GM23338 (cell line): ENCODE measurements at regions not wholly inside any gene's neighbourhood (a gene's known extent, or its start where the extent isn't known, plus 50 kb on each side); places are given as distances from the start of the nearest gene placed in this dataset.

Source experiments
- ATAC-seq: fragments of 200-7000 bp; cut with Tn5 transposase; 3 replicates; pipeline ENCODE4 v1.9.1; 2020
- DNase-seq: peaks from one replicate; pipeline ENCODE4 v3.0.0-alpha.2; 2015; ENCODE audit warnings: low spot score
- H2AFZ ChIP-seq: fragments of 200-600 bp; sonication (generic); 2 replicates; pipeline ENCODE4 v1.8.0; 2016; ENCODE audit warnings: antibody characterized with exemption, mild to moderate bottlenecking, moderate library complexity
- H3F3A ChIP-seq: fragments of 200-600 bp; sonication (generic); replicated peaks from 2 replicates; pipeline ENCODE4 v1.8.0; 2017; ENCODE audit warnings: antibody characterized with exemption, mixed run types, low read depth
- H3K27ac ChIP-seq: fragments of 200-600 bp; sonication (generic); 2 replicates; pipeline ENCODE4 v1.6.1; 2016; ENCODE audit warnings: low read depth
- H3K27me3 ChIP-seq: fragments of 200-600 bp; sonication (generic); 2 replicates; pipeline ENCODE4 v1.8.0; 2016; ENCODE audit warnings: mild to moderate bottlenecking, mixed run types, moderate library complexity; ENCODE audit not compliant: insufficient read depth
- H3K36me3 ChIP-seq: fragments of 200-600 bp; sonication (generic); 2 replicates; pipeline ENCODE4 v1.8.0; 2016; ENCODE audit warnings: mild to moderate bottlenecking; ENCODE audit not compliant: insufficient read depth
- H3K4me1 ChIP-seq: fragments of 200-600 bp; sonication (generic); 2 replicates; pipeline ENCODE4 v1.8.0; 2016; ENCODE audit warnings: mild to moderate bottlenecking, moderate library complexity; ENCODE audit not compliant: insufficient read depth
- H3K4me2 ChIP-seq: fragments of 200-600 bp; sonication (generic); 2 replicates; pipeline ENCODE4 v1.7.1; 2017; ENCODE audit warnings: mixed run types
- H3K4me3 ChIP-seq: fragments of 200-600 bp; sonication (generic); 2 replicates; pipeline ENCODE4 v1.6.1; 2016; ENCODE audit warnings: mixed run types
- H3K79me2 ChIP-seq: fragments of 200-600 bp; sonication (generic); replicated peaks from 2 replicates; pipeline ENCODE4 v1.8.0; 2017; ENCODE audit warnings: mild to moderate bottlenecking; ENCODE audit not compliant: insufficient read depth
- H3K9me2 ChIP-seq: fragments of 200-600 bp; sonication (generic); 2 replicates; pipeline ENCODE4 v1.8.0; 2017; ENCODE audit not compliant: insufficient read depth
- H4K20me1 ChIP-seq: fragments of 200-600 bp; sonication (generic); replicated peaks from 2 replicates; pipeline ENCODE4 v1.8.0; 2017; ENCODE audit warnings: mild to moderate bottlenecking; ENCODE audit not compliant: insufficient read depth
- H3K27ac Mint-ChIP-seq: 2 replicates; pipeline ENCODE4 v1.8.0; 2020; ENCODE audit warnings: inconsistent platforms, mild to moderate bottlenecking, moderate library complexity, mixed read lengths
- H3K27me3 Mint-ChIP-seq: 3 replicates; pipeline ENCODE4 v1.8.0; 2022; ENCODE audit warnings: low read depth, mild to moderate bottlenecking, moderate library complexity, mixed read lengths, inconsistent platforms; ENCODE audit not compliant: insufficient read depth, poor library complexity
- H3K36me3 Mint-ChIP-seq: 3 replicates; pipeline ENCODE4 v1.8.0; 2021; ENCODE audit warnings: low read depth, mild to moderate bottlenecking, inconsistent platforms, moderate library complexity, mixed read lengths
- H3K4me1 Mint-ChIP-seq: 3 replicates; pipeline ENCODE4 v1.8.0; 2020; ENCODE audit warnings: mild to moderate bottlenecking, inconsistent platforms, mixed read lengths
- H3K4me3 Mint-ChIP-seq: 3 replicates; pipeline ENCODE4 v1.8.0; 2021; ENCODE audit warnings: moderate library complexity, mild to moderate bottlenecking, inconsistent platforms, mixed read lengths
- H3K9me3 Mint-ChIP-seq: 3 replicates; pipeline ENCODE4 v1.8.0; 2020; ENCODE audit warnings: moderate library complexity, mild to moderate bottlenecking, inconsistent platforms, mixed read lengths
- CREB1 ChIP-seq: fragments of 250-450 bp; sonication (Bioruptor Pico); IDR thresholded peaks from 2 replicates; pipeline ENCODE4 v1.5.0; 2020; ENCODE audit warnings: low read depth, mild to moderate bottlenecking, moderate library complexity
- ETS1 ChIP-seq: IDR thresholded peaks from 2 replicates; pipeline ENCODE4 v1.6.1; 2016; ENCODE audit warnings: antibody characterized with exemption
- EZH2 ChIP-seq: fragments of 200-600 bp; sonication (generic); IDR thresholded peaks from one replicate; pipeline ENCODE4 v1.8.0; 2017; ENCODE audit warnings: antibody characterized with exemption, mild to moderate bottlenecking, low read depth; ENCODE audit not compliant: unreplicated experiment
- EZH2phosphoT487 ChIP-seq: fragments of 200-600 bp; sonication (generic); IDR thresholded peaks from one replicate; pipeline ENCODE4 v1.8.1; 2018; ENCODE audit warnings: antibody characterized with exemption; ENCODE audit not compliant: unreplicated experiment
- JUNB ChIP-seq: IDR thresholded peaks from one replicate; pipeline ENCODE4 v1.6.1; 2016; ENCODE audit warnings: antibody characterized with exemption; ENCODE audit not compliant: unreplicated experiment
- NANOG ChIP-seq: IDR thresholded peaks from 2 replicates; pipeline ENCODE4 v1.6.1; 2016; ENCODE audit warnings: antibody characterized with exemption, borderline replicate concordance
- POLR2AphosphoS5 ChIP-seq: IDR thresholded peaks from 2 replicates; pipeline ENCODE4 v1.6.1; 2016; ENCODE audit warnings: antibody characterized with exemption, low read depth
- STAT1 ChIP-seq: IDR thresholded peaks from one replicate; pipeline ENCODE4 v1.6.1; 2016; ENCODE audit warnings: antibody characterized with exemption; ENCODE audit not compliant: unreplicated experiment
- ZNF114 ChIP-seq: fragments of 250-450 bp; sonication (Bioruptor Pico); IDR thresholded peaks from 2 replicates; pipeline ENCODE4 v1.5.0; 2020; ENCODE audit warnings: mild to moderate bottlenecking, moderate library complexity
- ZNF331 ChIP-seq: fragments of 250-450 bp; sonication (Bioruptor Pico); IDR thresholded peaks from 2 replicates; pipeline ENCODE4 v1.5.0; 2020; ENCODE audit warnings: low read depth, mild to moderate bottlenecking, moderate library complexity
- ZNF462 ChIP-seq: fragments of 250-450 bp; sonication (Bioruptor Pico); IDR thresholded peaks from 2 replicates; pipeline ENCODE4 v1.5.0; 2020; ENCODE audit warnings: mild to moderate bottlenecking, moderate library complexity
- TF ChIP-seq, protein P1 (sequence below), 2 experiments: fragments of 200-600 bp in 1 of 2; sonication (generic) in 1 of 2; conservative IDR thresholded peaks; 2 replicates each; pipeline versions ENCODE4 v1.5.1 to v1.6.1; 2016 to 2017; ENCODE audit warnings: antibody characterized with exemption in 2 of 2, low read depth in 2 of 2, mild to moderate bottlenecking in 2 of 2, moderate library complexity in 1 of 2
- TF ChIP-seq, protein P2 (sequence below): IDR thresholded peaks from one replicate; pipeline ENCODE4 v1.6.1; 2018; ENCODE audit warnings: antibody characterized with exemption; ENCODE audit not compliant: unreplicated experiment

DNA sequence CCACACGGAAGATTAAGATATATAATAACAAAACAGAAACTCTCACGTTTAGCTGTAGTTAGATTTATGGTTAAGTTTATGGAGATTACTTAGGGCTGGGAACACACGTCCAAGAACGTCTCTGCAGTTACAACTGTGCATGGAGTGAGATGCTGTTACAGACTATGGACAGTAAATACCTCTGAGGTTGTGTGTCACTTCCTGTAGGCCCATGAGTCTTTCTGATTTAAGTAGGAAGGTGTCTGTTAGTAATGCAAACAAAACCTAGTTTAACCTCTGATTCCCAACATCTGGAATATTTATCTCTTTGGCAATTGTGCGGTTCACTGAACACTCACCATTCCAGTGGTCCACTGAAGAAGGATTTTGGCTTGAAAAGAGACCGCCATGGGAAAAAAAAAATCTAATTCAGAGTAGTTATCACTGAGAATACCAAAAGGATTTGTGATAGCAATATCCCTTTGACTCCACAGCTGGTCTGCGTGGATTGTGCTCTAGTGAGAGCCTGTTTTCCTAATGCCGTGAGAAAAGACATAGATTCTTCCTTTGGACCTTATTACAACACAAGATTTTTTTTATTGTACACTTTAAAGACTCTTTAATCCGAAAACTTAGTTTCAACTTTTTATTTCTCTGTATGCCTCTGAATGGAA is 478.2 kb upstream of the CITED2 start:
- Mint-ChIP-seq H3K9me3 (no peaks in the 10 kb centered on the region), H3K4me3 (no peak overlapping the region), H3K27me3 (peaks cover 2% of the 10 kb centered on the region), H3K27ac (no peak overlapping the region), H3K4me1 (peaks cover 13% of the 10 kb centered on the region; the same call in 2 of the 3 replicates), H3K36me3 (no peaks in the 10 kb centered on the region)
- Histone ChIP-seq H3K9me2 (no peaks in the 10 kb centered on the region; the same call in 1 of the 2 replicates), H3K4me3 (no peak overlapping the region), H3K27ac (no peak overlapping the region), H3K4me2 (no peak overlapping the region), H3K79me2 (no peaks in the 10 kb centered on the region), H3K27me3 (no peaks in the 10 kb centered on the region), H3K36me3 (no peaks in the 10 kb centered on the region), H2AFZ (peak overlapping the region; percentile 44), H3K4me1 (no peaks in the 10 kb centered on the region; the same call in 1 of the 2 replicates), H4K20me1 (no peaks in the 10 kb centered on the region), H3F3A (no peaks in the 10 kb centered on the region)
- ATAC-seq (no peak), DNase-seq (no peak)
- no peak for TF ChIP-seq CREB1 (CRISPR knock-in tag)
- TF ChIP-seq ZNF331 (CRISPR knock-in tag), result no peak
- TF ChIP-seq ZNF114 (CRISPR knock-in tag), result no peak
- TF ChIP-seq NANOG, result no peak
- no peak for TF ChIP-seq JUNB
- no peak for TF ChIP-seq STAT1
- TF ChIP-seq POLR2AphosphoS5, result no peak
- TF ChIP-seq, protein P1, sequence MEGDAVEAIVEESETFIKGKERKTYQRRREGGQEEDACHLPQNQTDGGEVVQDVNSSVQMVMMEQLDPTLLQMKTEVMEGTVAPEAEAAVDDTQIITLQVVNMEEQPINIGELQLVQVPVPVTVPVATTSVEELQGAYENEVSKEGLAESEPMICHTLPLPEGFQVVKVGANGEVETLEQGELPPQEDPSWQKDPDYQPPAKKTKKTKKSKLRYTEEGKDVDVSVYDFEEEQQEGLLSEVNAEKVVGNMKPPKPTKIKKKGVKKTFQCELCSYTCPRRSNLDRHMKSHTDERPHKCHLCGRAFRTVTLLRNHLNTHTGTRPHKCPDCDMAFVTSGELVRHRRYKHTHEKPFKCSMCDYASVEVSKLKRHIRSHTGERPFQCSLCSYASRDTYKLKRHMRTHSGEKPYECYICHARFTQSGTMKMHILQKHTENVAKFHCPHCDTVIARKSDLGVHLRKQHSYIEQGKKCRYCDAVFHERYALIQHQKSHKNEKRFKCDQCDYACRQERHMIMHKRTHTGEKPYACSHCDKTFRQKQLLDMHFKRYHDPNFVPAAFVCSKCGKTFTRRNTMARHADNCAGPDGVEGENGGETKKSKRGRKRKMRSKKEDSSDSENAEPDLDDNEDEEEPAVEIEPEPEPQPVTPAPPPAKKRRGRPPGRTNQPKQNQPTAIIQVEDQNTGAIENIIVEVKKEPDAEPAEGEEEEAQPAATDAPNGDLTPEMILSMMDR (conservative IDR thresholded peaks at IDR 0.05; ENCODE audit: low read depth in 2 of 2), result no peak
- TF ChIP-seq, protein P2, sequence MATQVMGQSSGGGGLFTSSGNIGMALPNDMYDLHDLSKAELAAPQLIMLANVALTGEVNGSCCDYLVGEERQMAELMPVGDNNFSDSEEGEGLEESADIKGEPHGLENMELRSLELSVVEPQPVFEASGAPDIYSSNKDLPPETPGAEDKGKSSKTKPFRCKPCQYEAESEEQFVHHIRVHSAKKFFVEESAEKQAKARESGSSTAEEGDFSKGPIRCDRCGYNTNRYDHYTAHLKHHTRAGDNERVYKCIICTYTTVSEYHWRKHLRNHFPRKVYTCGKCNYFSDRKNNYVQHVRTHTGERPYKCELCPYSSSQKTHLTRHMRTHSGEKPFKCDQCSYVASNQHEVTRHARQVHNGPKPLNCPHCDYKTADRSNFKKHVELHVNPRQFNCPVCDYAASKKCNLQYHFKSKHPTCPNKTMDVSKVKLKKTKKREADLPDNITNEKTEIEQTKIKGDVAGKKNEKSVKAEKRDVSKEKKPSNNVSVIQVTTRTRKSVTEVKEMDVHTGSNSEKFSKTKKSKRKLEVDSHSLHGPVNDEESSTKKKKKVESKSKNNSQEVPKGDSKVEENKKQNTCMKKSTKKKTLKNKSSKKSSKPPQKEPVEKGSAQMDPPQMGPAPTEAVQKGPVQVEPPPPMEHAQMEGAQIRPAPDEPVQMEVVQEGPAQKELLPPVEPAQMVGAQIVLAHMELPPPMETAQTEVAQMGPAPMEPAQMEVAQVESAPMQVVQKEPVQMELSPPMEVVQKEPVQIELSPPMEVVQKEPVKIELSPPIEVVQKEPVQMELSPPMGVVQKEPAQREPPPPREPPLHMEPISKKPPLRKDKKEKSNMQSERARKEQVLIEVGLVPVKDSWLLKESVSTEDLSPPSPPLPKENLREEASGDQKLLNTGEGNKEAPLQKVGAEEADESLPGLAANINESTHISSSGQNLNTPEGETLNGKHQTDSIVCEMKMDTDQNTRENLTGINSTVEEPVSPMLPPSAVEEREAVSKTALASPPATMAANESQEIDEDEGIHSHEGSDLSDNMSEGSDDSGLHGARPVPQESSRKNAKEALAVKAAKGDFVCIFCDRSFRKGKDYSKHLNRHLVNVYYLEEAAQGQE, result no peak
- TF ChIP-seq EZH2, result no peak
- TF ChIP-seq EZH2phosphoT487, result no peak
- no peak for TF ChIP-seq ETS1
- no peak for TF ChIP-seq ZNF462
